CD4-positive, alpha-beta memory T cell (primary cell): ENCODE measurements at regions not wholly inside any gene's neighbourhood (a gene's known extent, or its start where the extent isn't known, plus 50 kb on each side); places are given as distances from the start of the nearest gene placed in this dataset.

Experiments used
- CTCF ChIA-PET: fragments of 350-600 bp; sonication (Branson Sonifier 250); formaldehyde crosslinking; loops from one replicate; lab custom pipeline; 2021; ENCODE audit warnings: inconsistent platforms; ENCODE audit not compliant: partially characterized antibody; lab: Charles Lee
- POLR2A ChIA-PET: fragments of 350-600 bp; sonication (Branson Sonifier 250); formaldehyde crosslinking; loops from one replicate; lab custom pipeline; 2021; ENCODE audit not compliant: partially characterized antibody; lab: Charles Lee
- DNase-seq, 5 donors: peaks; one replicate each; pipeline versions ENCODE4 v3.0.0 to v3.0.0-alpha.2; 2020 to 2022; ENCODE audit warnings: mixed read lengths in 1 of 5
- H3K27ac ChIP-seq: one replicate; pipeline ENCODE4 v1.7.0; 2013; ENCODE audit warnings: low read depth, low read length
- H3K27me3 ChIP-seq: 2 replicates; pipeline ENCODE4 v1.7.0; 2013; ENCODE audit warnings: mild to moderate bottlenecking, low read length, moderate library complexity; ENCODE audit not compliant: insufficient read depth
- H3K36me3 ChIP-seq: 2 replicates; pipeline ENCODE4 v1.7.0; 2013; ENCODE audit warnings: mild to moderate bottlenecking, low read length, moderate library complexity; ENCODE audit not compliant: insufficient read depth
- H3K4me1 ChIP-seq: 2 replicates; pipeline ENCODE4 v1.7.0; 2013; ENCODE audit warnings: mild to moderate bottlenecking, low read length, moderate library complexity; ENCODE audit not compliant: insufficient read depth
- H3K4me3 ChIP-seq, 2 donors: one replicate each; pipeline ENCODE4 v1.7.0; 2013; ENCODE audit warnings: low read length in 2 of 2, mild to moderate bottlenecking in 1 of 2
- H3K9me3 ChIP-seq, 2 donors: one replicate each; pipeline ENCODE4 v1.7.0; 2013; ENCODE audit warnings: low read length in 2 of 2, control low read depth in 1 of 2; ENCODE audit not compliant: control insufficient read depth in 1 of 2
- H3K27ac Mint-ChIP-seq, 7 donors: one replicate each; pipeline ENCODE4 v1.8.0; 2020 to 2021; ENCODE audit warnings: mixed read lengths in 7 of 7, mild to moderate bottlenecking in 6 of 7, inconsistent platforms in 3 of 7, moderate library complexity in 3 of 7
- H3K27me3 Mint-ChIP-seq, 2 donors: one replicate each; pipeline ENCODE4 v1.8.0; 2020 to 2021; ENCODE audit warnings: mixed read lengths in 2 of 2
- H3K36me3 Mint-ChIP-seq, 2 donors: one replicate each; pipeline ENCODE4 v1.8.0; 2020 to 2021; ENCODE audit warnings: mixed read lengths in 2 of 2, inconsistent platforms in 1 of 2, mild to moderate bottlenecking in 1 of 2
- H3K4me1 Mint-ChIP-seq, 4 donors: one replicate each; pipeline ENCODE4 v1.8.0; 2020 to 2021; ENCODE audit warnings: mixed read lengths in 4 of 4, mild to moderate bottlenecking in 1 of 4
- H3K4me3 Mint-ChIP-seq, 8 donors: one replicate each; pipeline ENCODE4 v1.8.0; 2020 to 2021; ENCODE audit warnings: mixed read lengths in 8 of 8, mild to moderate bottlenecking in 7 of 8, moderate library complexity in 6 of 8, inconsistent platforms in 3 of 8
- H3K9me3 Mint-ChIP-seq, 8 donors: one replicate each; pipeline ENCODE4 v1.8.0; 2020 to 2021; ENCODE audit warnings: mixed read lengths in 8 of 8, mild to moderate bottlenecking in 5 of 8, inconsistent platforms in 3 of 8, moderate library complexity in 1 of 8
- intact Hi-C: fragments of 100-400 bp; cut with micrococcal nuclease; formaldehyde crosslinking; loops from one replicate; pipeline ENCODE4 v1.15.1; 2023

DNA sequence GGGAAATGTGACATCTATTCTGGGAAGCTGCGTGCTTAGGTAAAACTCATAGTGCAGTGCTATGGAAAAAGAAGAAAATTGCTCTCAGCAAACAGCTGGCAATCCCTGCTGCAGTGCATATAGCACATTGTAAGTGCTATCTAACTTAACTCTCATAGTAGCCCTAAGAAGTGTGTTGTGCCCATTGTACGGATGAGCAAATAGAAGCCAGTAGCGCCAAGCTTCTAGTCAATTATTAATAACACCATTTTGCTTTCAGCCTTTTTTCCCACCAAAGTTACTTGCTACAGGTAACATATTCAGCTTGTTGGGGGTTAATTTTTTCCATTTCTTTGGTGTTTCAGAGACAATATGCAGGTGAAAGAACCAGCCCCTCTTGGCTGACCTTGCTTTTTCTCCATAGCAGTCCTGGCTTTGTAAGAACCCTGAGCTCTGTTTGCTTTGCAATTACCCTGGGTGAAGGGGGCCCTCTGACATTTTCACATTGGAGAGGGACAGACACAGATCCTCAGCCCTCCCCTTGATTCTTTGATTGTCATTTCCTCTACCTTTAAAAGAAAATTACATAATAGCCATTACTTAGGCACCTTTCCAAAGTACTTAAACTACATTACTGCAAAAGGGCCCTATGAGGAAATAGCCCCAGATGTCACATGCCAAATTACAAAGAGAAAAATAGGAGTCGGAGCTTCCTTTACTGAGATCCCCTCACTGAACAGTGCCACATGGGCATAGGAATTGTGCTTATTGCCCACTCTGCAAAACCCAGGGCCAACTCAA is 576.2 kb upstream of the TBX3 start:
- no peaks in the 10 kb centered on the region for H3K4me1 ChIP-seq
- no peak overlapping the region for H3K27ac Mint-ChIP-seq
- no peaks in the 10 kb centered on the region for H3K4me1 Mint-ChIP-seq
- H3K27me3 Mint-ChIP-seq: no peaks in the 10 kb centered on the region
- H3K9me3 Mint-ChIP-seq: peaks cover 0 to 10% (median 4%) of the 10 kb centered on the region in 8 donors
- H3K27me3 ChIP-seq: no peaks in the 10 kb centered on the region
- no peak overlapping the region for H3K4me3 ChIP-seq
- no peaks in the 10 kb centered on the region for H3K9me3 ChIP-seq
- no peak for DNase-seq
- H3K36me3 ChIP-seq: no peaks in the 10 kb centered on the region
- no peaks in the 10 kb centered on the region for H3K36me3 Mint-ChIP-seq
- ChIA-PET CTCF (no interaction called here), POLR2A (no interaction called here)
- intact Hi-C loops: no loop called here
- no peak overlapping the region for H3K4me3 Mint-ChIP-seq
- no peak overlapping the region for H3K27ac ChIP-seq

DNA sequence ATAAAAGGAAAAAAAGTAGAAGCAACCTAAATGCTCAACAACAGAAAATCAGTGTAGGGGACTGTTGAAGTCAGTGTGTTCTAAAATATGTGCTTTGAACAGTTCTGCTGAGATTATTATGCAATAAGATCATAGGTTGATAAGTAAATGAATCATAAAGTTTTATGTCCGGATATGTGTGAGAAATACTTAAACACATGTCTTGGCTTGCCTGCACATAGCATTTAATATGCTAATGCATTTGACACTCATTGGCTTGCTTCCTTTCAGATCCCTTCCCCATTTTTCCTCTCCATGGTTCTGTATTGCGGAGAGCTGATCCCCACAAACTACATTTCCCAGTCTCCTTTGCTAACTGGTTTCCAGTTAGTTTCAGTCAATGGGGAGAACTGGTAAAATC is 573.8 kb upstream of the TBX3 start:
- intact Hi-C loops: no loop called here
- H3K4me1 ChIP-seq: no peaks in the 10 kb centered on the region
- Mint-ChIP-seq H3K27ac (no peak overlapping the region), H3K36me3 (no peaks in the 10 kb centered on the region), H3K4me3 (no peak overlapping the region), H3K27me3 (no peaks in the 10 kb centered on the region), H3K4me1 (no peaks in the 10 kb centered on the region), H3K9me3 (peaks cover under 1 to 10% (median 8%) of the 10 kb centered on the region in 8 donors)
- ChIA-PET POLR2A (no interaction called here), CTCF (no interaction called here)
- H3K4me3 ChIP-seq: no peak overlapping the region
- DNase-seq: no peak
- no peak overlapping the region for H3K27ac ChIP-seq
- no peaks in the 10 kb centered on the region for H3K9me3 ChIP-seq
- no peaks in the 10 kb centered on the region for H3K27me3 ChIP-seq
- no peaks in the 10 kb centered on the region for H3K36me3 ChIP-seq

DNA sequence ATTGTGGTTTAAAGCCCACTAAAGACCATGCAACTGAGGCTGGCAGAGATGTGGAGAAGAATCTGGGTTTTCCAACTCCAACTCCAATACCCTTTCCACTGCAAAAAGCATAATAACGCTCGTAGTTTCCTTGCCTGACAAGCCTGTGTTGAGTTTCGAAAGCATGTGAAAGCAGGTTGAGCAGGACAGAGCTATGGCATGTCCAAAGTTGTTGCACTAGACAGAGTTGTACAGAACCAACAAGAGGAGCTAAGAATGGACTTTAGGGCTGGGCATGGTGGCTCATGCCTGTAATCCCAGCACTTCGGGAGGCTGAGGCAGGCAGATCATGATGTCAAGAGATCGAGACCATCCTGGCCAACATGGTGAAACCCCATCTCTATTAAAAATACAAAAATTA is 572.0 kb upstream of the TBX3 start:
- Mint-ChIP-seq H3K4me3 (no peak overlapping the region), H3K9me3 (peaks cover 4 to 16% (median 14%) of the 10 kb centered on the region in 8 donors), H3K36me3 (no peaks in the 10 kb centered on the region), H3K27me3 (no peaks in the 10 kb centered on the region), H3K4me1 (no peaks in the 10 kb centered on the region), H3K27ac (no peak overlapping the region)
- no peak for DNase-seq
- H3K36me3 ChIP-seq: no peaks in the 10 kb centered on the region
- intact Hi-C loops: no loop called here
- ChIA-PET CTCF (no interaction called here), POLR2A (no interaction called here)
- H3K4me3 ChIP-seq: no peak overlapping the region
- H3K27ac ChIP-seq: no peak overlapping the region
- H3K27me3 ChIP-seq: no peaks in the 10 kb centered on the region
- no peaks in the 10 kb centered on the region for H3K9me3 ChIP-seq
- H3K4me1 ChIP-seq: no peaks in the 10 kb centered on the region

DNA sequence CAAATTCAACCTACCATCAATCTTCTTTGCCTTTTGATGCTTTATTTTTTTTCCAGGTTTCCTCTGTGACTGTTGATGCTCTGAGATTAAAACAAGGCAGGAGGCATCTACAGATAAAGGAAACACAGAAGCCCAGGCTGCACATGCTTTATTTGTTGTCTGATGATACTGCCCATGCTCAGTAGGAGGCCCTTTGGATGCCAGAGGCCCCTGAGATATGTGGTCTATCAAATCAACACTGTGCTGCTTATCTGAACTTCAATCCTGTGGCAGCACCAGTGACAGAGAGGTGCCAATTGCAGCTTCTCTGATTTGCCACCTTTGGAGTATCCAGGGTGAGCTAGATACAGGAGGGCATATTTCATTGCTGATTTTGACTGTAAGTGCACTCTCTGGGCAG is 571.3 kb upstream of the TBX3 start:
- H3K27ac Mint-ChIP-seq: no peak overlapping the region
- H3K4me1 ChIP-seq: no peaks in the 10 kb centered on the region

DNA sequence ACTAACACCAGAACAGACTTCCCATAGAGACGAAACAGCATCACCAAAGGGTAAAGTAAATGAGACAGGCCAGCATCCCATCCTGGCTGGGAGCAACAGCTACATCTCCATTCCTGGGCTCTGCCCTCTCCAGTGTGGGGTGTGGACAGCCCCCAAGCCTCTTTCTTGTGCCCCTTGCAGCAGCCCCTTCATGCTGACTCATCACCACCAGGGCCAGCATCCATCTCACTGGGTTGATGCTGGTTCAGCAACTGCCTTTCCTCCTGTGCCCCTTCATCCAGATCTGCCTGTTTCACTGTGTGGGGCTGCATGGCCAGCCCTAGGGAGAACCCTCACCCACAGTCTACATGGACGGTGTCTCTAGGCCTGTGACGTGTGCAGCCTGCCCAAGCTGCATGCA is 569.1 kb upstream of the TBX3 start:
- intact Hi-C loops: no loop called here

More for the DNA sequence above, 571.3 kb upstream of the TBX3 start:
- H3K27me3 ChIP-seq: no peaks in the 10 kb centered on the region
- Mint-ChIP-seq H3K36me3 (no peaks in the 10 kb centered on the region), H3K27me3 (no peaks in the 10 kb centered on the region), H3K9me3 (peaks cover 4 to 16% (median 13%) of the 10 kb centered on the region in 8 donors), H3K4me3 (no peak overlapping the region), H3K4me1 (no peaks in the 10 kb centered on the region)
- DNase-seq: no peak
- H3K4me3 ChIP-seq: no peak overlapping the region
- POLR2A ChIA-PET: no interaction called here
- H3K9me3 ChIP-seq: no peaks in the 10 kb centered on the region
- intact Hi-C loops: no loop called here
- H3K36me3 ChIP-seq: no peaks in the 10 kb centered on the region
- H3K27ac ChIP-seq: no peak overlapping the region
- CTCF ChIA-PET: no interaction called here

DNA sequence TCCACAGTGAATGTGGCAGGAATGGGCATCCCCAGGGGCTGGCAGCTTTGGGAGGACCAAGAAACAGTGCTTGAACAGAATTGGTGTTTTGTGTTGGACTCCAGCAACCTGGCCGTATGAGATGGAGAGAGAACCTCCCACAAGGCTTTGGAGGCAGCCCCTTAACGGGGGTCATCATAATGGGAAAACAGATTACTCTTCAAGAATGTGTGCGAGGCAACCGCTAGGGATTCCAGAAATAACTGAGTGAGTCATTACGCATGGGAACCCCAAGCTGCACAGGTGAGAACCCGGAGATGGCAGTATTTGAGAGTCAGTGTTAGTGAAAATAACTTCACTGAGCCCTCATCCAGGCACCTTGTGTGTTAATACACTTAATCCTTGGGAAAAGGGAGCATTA is 567.8 kb upstream of the TBX3 start:
- no peaks in the 10 kb centered on the region for H3K4me1 Mint-ChIP-seq
- no peak for DNase-seq
- CTCF ChIA-PET: no interaction called here

More for the DNA sequence above, 569.1 kb upstream of the TBX3 start:
- H3K4me1 Mint-ChIP-seq: no peaks in the 10 kb centered on the region
- no peak overlapping the region for H3K4me3 Mint-ChIP-seq
- Histone ChIP-seq H3K27ac (no peak overlapping the region), H3K4me3 (no peak overlapping the region), H3K36me3 (no peaks in the 10 kb centered on the region), H3K9me3 (no peaks in the 10 kb centered on the region), H3K27me3 (no peaks in the 10 kb centered on the region), H3K4me1 (no peaks in the 10 kb centered on the region)
- H3K27ac Mint-ChIP-seq: no peak overlapping the region
- CTCF ChIA-PET: no interaction called here
- H3K27me3 Mint-ChIP-seq: no peaks in the 10 kb centered on the region
- H3K9me3 Mint-ChIP-seq: peaks cover 6 to 16% (median 10%) of the 10 kb centered on the region in 8 donors
- no peaks in the 10 kb centered on the region for H3K36me3 Mint-ChIP-seq
- no peak for DNase-seq
- POLR2A ChIA-PET: no interaction called here

DNA sequence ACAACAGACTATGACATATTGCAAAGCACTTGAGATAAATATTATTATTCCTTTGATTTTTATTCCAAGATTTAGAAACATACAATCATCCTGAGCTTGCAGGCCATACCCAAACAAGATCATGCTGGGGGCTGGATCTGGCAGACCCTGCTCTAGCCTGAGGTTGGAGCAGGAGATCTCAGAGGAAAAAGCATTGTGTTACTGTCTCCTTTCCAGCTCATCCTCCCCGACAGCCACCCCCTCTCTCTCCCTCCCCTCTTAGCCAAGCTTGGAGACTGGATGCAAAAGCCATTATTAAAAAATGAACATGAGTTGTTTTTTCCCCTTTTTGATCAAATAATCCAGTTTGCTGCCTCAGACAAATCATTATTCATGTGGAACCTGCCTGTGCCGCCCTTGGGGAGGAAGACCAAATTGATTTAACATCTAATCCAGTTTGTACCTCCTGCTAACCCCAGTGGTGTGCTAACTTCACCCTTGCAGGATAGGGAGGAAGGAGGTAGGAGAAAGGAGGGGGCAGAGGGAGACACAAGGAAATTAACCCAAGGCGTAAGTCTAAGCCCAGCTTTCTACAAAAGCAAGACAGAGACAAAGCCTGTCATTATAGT is 565.8 kb upstream of the TBX3 start:
- H3K9me3 ChIP-seq: no peaks in the 10 kb centered on the region
- ChIA-PET CTCF (no interaction called here), POLR2A (no interaction called here)
- no peak overlapping the region for H3K4me3 ChIP-seq
- Mint-ChIP-seq H3K9me3 (peaks cover 4 to 20% (median 7%) of the 10 kb centered on the region in 8 donors), H3K27ac (no peak overlapping the region), H3K36me3 (no peaks in the 10 kb centered on the region), H3K4me3 (no peak overlapping the region), H3K27me3 (no peaks in the 10 kb centered on the region), H3K4me1 (no peaks in the 10 kb centered on the region)
- DNase-seq: no peak
- intact Hi-C loops: no loop called here
- H3K27me3 ChIP-seq: no peaks in the 10 kb centered on the region
- no peaks in the 10 kb centered on the region for H3K4me1 ChIP-seq
- no peaks in the 10 kb centered on the region for H3K36me3 ChIP-seq
- H3K27ac ChIP-seq: no peak overlapping the region

More for the DNA sequence above, 567.8 kb upstream of the TBX3 start:
- Histone ChIP-seq H3K4me3 (no peak overlapping the region), H3K27me3 (no peaks in the 10 kb centered on the region), H3K9me3 (no peaks in the 10 kb centered on the region), H3K36me3 (no peaks in the 10 kb centered on the region), H3K27ac (no peak overlapping the region), H3K4me1 (no peaks in the 10 kb centered on the region)
- peaks cover 4 to 16% (median 7%) of the 10 kb centered on the region in 8 donors for H3K9me3 Mint-ChIP-seq
- intact Hi-C loops: no loop called here
- H3K27me3 Mint-ChIP-seq: no peaks in the 10 kb centered on the region
- no peaks in the 10 kb centered on the region for H3K36me3 Mint-ChIP-seq
- POLR2A ChIA-PET: no interaction called here
- no peak overlapping the region for H3K4me3 Mint-ChIP-seq
- no peak overlapping the region for H3K27ac Mint-ChIP-seq
